GM19468 (cell line): ENCODE measurements at regions not wholly inside any gene's neighbourhood (a gene's known extent, or its start where the extent isn't known, plus 50 kb on each side); places are given as distances from the start of the nearest gene placed in this dataset.
"Not testable (repeated sequence)": the region's sequence is repeated elsewhere in the genome, so short reads cannot be mapped to it uniquely, and the experiment has no call there.

ENCODE experiments used
- ATAC-seq: cut with Tn5 transposase; IDR thresholded peaks from one replicate; pipeline ENCODE4 v1.9.1; 2021; ENCODE audit warnings: mild to moderate bottlenecking, moderate library complexity, moderate number of reproducible peaks; ENCODE audit not compliant: unreplicated experiment; ENCODE audit errors: extremely low read depth

- ATAC-seq = no peak
These were observed 592.7 kb upstream of the VRK2 start for GRCh38 chr2:57453945-57454344.

GRCh38 chr2:57460396-57461276 lies 586.0 kb upstream of the VRK2 start:
- ATAC-seq = no peak

- no peak for ATAC-seq
These were observed 585.0 kb upstream of the VRK2 start for GRCh38 chr2:57461624-57462023.

GRCh38 chr2:57465067-57465466 lies 581.5 kb upstream of the VRK2 start:
- no peak for ATAC-seq

GRCh38 chr2:57465967-57466366 lies 580.6 kb upstream of the VRK2 start:
- ATAC-seq = no peak

- no peak for ATAC-seq
These were observed 571.2 kb upstream of the VRK2 start for GRCh38 chr2:57475391-57475790.

GRCh38 chr2:57479981-57480380 lies 566.6 kb upstream of the VRK2 start:
- no peak for ATAC-seq

GRCh38 chr2:57488061-57488460 lies 558.5 kb upstream of the VRK2 start:
- no peak for ATAC-seq

- ATAC-seq = no peak
These were observed 555.9 kb upstream of the VRK2 start for GRCh38 chr2:57490741-57491140.

GRCh38 chr2:57491213-57491612 lies 555.4 kb upstream of the VRK2 start:
- no peak for ATAC-seq

GRCh38 chr2:57493966-57494365 lies 552.6 kb upstream of the VRK2 start:
- not testable (repeated sequence) for ATAC-seq

- ATAC-seq = no peak
These were observed 549.0 kb upstream of the VRK2 start for GRCh38 chr2:57497489-57498096.

GRCh38 chr2:57504787-57505186 lies 541.8 kb upstream of the VRK2 start:
- no peak for ATAC-seq

GRCh38 chr2:57509189-57509588 lies 537.4 kb upstream of the VRK2 start:
- no peak for ATAC-seq

- ATAC-seq = no peak
These were observed 535.9 kb upstream of the VRK2 start for GRCh38 chr2:57510704-57511103.

GRCh38 chr2:57515366-57515765 lies 531.2 kb upstream of the VRK2 start:
- ATAC-seq = no peak

GRCh38 chr2:57516698-57517340 lies 529.8 kb upstream of the VRK2 start:
- ATAC-seq = peak; percentile 82

- no peak for ATAC-seq
These were observed 523.3 kb upstream of the VRK2 start for GRCh38 chr2:57523304-57523703.

- no peak for ATAC-seq
These were observed 518.9 kb upstream of the VRK2 start for GRCh38 chr2:57527685-57528084.

GRCh38 chr2:57528499-57528898 lies 518.1 kb upstream of the VRK2 start:
- ATAC-seq = no peak

GRCh38 chr2:57534358-57534757 lies 512.2 kb upstream of the VRK2 start:
- no peak for ATAC-seq
